ENCODE measurements at regions not wholly inside any gene's neighbourhood (a gene's known extent, or its start where the extent isn't known, plus 50 kb on each side); places are given as distances from the start of the nearest gene placed in this dataset.

DNA sequence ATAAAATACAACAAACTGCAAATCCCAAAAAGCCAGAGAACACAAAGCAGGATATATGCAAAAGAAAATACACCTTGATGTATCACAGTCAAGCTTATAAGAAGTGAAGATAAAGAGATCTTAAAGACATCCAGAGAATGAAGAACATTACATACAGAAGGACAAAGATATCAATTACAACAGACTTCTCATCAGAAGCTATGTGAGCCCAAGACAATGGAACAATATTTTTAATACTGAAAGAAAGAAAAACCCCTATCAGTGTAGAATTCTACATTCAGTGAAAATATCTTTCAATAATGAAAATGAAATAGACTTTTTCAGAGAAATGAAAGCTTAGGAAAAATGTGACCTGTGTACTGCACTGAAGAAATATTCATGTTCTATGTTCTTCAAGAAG, 104.5 kb upstream of the PHACTR3 start:
- ATAC-seq, result no peak

DNA sequence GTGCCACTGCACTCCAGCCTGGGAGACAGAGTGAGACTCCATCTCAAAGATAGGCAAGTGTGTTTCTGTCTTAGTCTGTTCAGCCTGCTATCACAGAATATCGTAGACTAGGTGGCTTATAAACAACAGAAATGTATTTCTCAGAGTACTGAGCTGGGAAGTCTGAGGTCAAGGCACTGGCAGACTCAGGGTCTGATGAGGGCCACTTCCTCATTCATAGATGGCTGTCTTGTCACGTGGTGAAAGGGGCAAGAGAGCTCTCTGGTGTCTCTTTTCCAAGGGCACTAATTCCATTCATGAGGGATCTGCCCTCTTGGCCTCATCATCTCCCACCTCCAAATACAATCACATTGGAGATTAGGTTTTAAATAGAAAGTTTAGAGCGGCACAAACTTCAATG, 95.6 kb upstream of the PHACTR3 start:
- ATAC-seq, result no peak

- no peak for ATAC-seq
Measured at GRCh38 chr20:59512651-59513050, 91.7 kb upstream of the PHACTR3 start.

- ATAC-seq, result no peak
Measured at GRCh38 chr20:59514554-59514953, 89.8 kb upstream of the PHACTR3 start.

DNA sequence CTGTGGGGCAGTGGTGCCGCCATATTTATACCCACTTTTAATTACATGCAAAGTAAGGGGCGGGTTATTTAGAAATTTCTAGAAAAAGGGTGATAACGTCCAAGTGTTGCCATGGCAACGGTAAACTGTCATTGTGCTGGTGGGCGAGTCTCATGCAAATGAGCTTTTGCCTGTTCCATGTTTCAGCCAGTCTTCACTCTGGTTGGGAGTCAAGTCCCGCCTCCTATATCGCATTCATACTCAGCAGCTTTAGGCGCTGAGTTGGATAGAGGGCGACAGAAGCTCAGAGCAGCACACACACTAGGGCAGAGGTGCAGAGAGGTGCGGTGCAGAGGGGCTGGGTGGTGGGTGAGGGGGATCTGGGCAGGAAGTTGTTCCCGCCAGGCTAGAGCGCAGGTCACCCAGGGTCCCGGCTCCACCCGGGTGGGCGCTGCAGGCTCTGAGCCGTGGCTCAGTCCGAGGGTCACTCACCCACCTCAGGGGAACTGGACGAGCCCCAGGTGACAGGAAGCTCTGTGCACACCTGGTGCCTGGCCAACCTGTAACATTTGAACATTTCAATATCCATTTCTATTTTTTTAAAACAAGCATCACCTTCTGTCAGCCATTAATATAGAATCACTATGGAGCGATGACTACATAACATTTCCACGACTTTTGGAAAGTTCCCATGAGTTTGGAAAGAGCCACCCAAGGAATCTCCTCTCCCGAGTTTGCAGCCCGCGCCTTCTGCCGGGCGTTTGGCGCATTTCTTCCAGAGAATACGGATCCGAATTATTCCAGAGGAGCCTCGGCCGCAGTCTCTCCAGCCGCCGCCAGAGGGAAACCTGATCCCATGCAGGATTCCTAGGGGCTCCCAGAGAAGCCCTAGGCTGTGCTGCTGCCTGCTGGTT, 89.1 kb upstream of the PHACTR3 start:
- peak; percentile 63 for ATAC-seq

GRCh38 chr20:59515906-59516209, 88.5 kb upstream of the PHACTR3 start:
- no peak for ATAC-seq

DNA sequence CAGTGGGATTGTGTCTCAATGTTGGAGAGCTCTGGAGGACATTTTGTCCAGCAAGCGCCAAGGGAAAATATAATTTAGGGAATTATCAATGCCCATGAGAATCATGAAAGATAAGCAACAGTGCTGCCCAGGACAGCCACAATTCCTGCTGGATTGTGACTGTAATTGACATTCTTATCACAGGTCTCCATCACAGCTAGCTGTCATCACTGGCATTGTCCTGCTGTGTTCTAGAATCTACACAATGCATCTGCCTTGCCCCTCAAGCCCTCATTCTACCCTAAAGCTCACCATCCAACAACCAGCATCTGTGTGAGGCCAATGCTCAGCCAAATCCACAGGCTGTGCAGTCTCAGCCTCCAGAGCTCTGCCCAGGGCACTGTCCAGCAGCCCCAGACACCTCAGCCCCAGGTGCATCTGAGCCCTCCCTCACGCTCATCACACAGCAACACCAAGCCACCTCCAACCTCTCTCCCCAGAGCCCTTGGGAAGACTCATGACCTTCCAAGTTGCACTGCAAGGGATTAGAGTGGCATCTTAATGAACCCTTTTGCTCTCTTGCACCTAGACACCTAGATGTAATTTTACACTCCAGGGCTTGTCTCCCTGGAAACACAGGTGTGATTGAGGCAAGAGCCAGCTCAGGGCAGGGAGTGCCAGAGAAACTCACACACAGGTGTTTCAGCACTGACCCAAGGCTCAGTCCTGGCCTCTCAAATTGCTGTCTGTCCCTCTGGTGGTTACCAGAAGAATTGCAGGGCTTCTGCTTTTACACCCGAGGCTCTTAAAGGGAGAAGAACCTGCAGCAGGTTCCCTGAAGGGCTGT, 85.2 kb upstream of the PHACTR3 start:
- ATAC-seq, result peak; percentile 86

GRCh38 chr20:59519707-59520014, 84.7 kb upstream of the PHACTR3 start:
- no peak for ATAC-seq

DNA sequence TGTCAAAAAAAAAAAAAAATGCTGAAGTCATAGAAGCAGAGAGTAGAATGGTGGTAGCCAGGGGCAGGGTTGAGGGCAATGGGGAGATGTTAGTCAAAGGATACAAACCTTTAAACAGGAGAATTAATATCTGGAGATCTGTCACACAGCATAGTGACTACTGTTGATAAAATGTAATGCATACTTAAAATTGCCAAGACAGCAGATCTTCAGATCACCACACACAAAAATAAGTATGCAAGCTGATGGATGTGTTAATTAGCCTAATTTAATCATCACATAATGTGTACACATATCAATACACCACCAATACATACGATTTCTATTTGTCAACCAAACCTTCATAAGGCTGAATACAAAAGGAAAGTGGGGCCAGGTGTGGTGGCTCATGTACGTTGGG, 83.5 kb upstream of the PHACTR3 start:
- ATAC-seq, result no peak

DNA sequence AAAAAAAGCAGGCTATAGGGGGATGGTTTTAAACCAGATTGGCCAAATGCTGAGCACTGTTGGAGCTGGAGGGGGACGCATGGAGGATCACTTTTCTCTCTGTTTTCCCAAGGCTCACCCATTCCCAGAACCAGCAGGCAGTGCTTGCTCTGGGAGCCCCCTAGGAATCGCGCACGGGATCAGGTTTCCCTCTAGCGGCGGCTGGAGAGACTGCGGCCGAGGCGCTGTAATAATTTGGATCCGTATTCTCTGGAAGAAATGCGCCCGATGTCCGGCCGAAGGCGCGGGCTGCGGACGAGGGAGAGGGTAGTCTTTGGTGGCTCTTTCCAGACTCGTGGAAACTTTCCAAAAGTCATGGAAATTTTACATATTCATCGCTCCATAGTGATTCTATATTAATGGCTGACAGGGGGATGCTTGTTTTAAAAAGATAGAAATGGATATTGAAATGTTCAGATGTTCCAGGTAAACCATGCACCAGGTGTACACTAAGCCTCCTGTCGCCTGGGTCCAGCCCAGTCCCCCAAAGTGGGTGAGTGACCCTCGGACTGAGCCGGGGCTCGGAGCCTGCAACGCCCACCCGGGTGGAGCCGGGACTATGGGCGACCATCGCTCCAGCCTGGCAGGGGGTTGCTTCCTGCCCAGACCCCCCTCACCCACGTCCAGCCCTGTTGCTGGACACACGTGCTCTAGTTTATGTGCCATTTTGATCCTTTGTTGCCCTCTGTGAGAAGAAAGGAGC, 78.7 kb upstream of the PHACTR3 start:
- ATAC-seq, result peak; percentile 46

- ATAC-seq, result peak; percentile 22
Measured at GRCh38 chr20:59526242-59527225, 77.8 kb upstream of the PHACTR3 start.

DNA sequence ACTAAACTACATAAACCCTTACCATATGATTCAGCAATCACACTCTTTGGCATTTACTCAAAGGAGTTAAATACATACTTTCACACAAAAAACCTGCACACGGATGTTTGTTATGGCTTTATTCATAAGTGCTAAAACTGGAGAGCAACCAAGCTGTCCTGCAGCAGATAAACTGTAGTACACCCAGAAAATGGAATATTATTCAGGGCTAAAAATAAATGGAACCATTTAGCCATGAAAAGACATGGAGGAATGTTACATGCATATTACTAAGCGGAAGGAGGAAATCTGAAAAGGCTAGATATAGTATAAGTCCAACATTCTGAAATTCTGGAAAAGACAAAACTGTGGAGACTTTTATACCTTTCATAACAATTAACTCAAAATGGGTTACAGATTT, 73.6 kb upstream of the PHACTR3 start:
- no peak for ATAC-seq

- ATAC-seq, result no peak
Measured at GRCh38 chr20:59537991-59538390, 66.3 kb upstream of the PHACTR3 start.

DNA sequence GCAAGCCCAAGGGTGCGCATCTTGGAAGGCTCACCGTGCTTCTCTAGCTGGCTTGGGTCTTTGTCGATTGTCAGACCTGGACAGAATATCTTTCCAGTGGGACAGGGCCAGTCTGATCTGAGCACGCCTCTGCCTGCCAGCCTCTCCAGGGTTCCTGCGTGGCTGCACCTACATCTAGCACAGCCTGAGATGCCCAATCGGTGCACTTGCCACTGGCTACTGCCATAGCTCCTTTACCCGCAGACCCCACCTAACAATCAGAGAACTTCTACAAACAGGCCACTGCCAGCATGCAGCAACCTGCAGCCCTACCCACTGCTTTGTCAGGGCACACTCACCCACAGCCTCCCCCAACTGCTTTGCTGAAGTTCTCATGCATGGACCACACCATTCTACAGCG, 56.7 kb upstream of the PHACTR3 start:
- ATAC-seq, result no peak
